Transverse colon (tissue), 4 donors: ENCODE measurements at regions not wholly inside any gene's neighbourhood (a gene's known extent, or its start where the extent isn't known, plus 50 kb on each side); places are given as distances from the start of the nearest gene placed in this dataset.

Experiments
- EP300 ChIP-seq: sonication (generic); formaldehyde crosslinking; IDR thresholded peaks from one replicate; pipeline ENCODE4 v1.6.1; 2017; ENCODE audit warnings: antibody characterized with exemption, low read depth
- POLR2A ChIP-seq: fragments of 450-650 bp; IDR thresholded peaks from one replicate; pipeline ENCODE4 v1.6.1; 2016; ENCODE audit warnings: antibody characterized with exemption, mild to moderate bottlenecking, moderate library complexity
- POLR2AphosphoS5 ChIP-seq, 3 donors: sonication (generic); formaldehyde crosslinking; IDR thresholded peaks; one replicate each; pipeline ENCODE4 v1.6.1; 2016; ENCODE audit warnings: antibody characterized with exemption in 3 of 3
- TF ChIP-seq, protein P1 (sequence below), 5 experiments: fragments of 200-600 bp in 3 of 5; fragments of 450-650 bp in 2 of 5; sonication (generic) in 3 of 5; IDR thresholded peaks; 1 replicate in 2 of 5; 2 replicates in 3 of 5; pipeline ENCODE4 v1.5.1; 2016 to 2017; ENCODE audit warnings: antibody characterized with exemption in 5 of 5, inconsistent platforms in 3 of 5, mild to moderate bottlenecking in 2 of 5, moderate library complexity in 1 of 5

DNA sequence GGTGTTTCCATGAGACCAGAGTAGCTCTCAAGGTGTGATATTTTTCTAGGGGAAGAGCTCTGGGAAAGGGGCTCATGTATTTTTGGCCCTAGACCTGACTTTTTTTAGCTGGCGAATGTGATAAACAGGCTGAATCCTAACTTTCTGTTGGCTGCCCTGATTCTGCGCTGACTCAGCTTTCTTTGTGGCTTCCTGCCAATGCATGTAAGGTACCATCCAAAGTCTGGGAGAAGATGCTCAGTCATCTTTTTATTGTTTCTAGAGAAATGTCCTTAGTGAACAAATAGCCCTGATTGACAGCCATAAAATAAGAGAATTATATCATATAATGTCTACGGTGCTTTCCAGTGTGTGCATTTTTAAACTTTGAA lies 113.6 kb upstream of the MBNL2 start:
- TF ChIP-seq, protein P1, sequence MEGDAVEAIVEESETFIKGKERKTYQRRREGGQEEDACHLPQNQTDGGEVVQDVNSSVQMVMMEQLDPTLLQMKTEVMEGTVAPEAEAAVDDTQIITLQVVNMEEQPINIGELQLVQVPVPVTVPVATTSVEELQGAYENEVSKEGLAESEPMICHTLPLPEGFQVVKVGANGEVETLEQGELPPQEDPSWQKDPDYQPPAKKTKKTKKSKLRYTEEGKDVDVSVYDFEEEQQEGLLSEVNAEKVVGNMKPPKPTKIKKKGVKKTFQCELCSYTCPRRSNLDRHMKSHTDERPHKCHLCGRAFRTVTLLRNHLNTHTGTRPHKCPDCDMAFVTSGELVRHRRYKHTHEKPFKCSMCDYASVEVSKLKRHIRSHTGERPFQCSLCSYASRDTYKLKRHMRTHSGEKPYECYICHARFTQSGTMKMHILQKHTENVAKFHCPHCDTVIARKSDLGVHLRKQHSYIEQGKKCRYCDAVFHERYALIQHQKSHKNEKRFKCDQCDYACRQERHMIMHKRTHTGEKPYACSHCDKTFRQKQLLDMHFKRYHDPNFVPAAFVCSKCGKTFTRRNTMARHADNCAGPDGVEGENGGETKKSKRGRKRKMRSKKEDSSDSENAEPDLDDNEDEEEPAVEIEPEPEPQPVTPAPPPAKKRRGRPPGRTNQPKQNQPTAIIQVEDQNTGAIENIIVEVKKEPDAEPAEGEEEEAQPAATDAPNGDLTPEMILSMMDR (IDR thresholded peaks at IDR 0.05) = no peak
- no peak for TF ChIP-seq EP300
- TF ChIP-seq POLR2A = no peak
- TF ChIP-seq POLR2AphosphoS5 (IDR thresholded peaks at IDR 0.05) = no peak
